Skeletal muscle cell (primary cell): ENCODE measurements at regions not wholly inside any gene's neighbourhood (a gene's known extent, or its start where the extent isn't known, plus 50 kb on each side); places are given as distances from the start of the nearest gene placed in this dataset.

Experiments used
- DNase-seq: peaks from one replicate; pipeline ENCODE4 v3.0.0-alpha.2; 2010; ENCODE audit warnings: low read depth
- H3K4me3 ChIP-seq: 2 replicates; pipeline ENCODE4 v1.5.1; 2011; ENCODE audit warnings: low read depth, mild to moderate bottlenecking, control low read depth, low read length, moderate library complexity

- no peak overlapping the region for H3K4me3 ChIP-seq
- DNase-seq = no peak
Measured at GRCh38 chr7:24341691-24342413, 57.9 kb downstream of the NPY start.

GRCh38 chr7:24343614-24344013 is 59.6 kb downstream of the NPY start:
- H3K4me3 ChIP-seq = no peak overlapping the region
- no peak for DNase-seq

- no peak for DNase-seq
Measured at GRCh38 chr7:24346129-24346528, 62.1 kb downstream of the NPY start.

GRCh38 chr7:24346716-24347115 is 62.7 kb downstream of the NPY start:
- DNase-seq = no peak
- no peak overlapping the region for H3K4me3 ChIP-seq

More at GRCh38 chr7:24346129-24346528, 62.1 kb downstream of the NPY start:
- H3K4me3 ChIP-seq = no peak overlapping the region

GRCh38 chr7:24349339-24349738 is 65.3 kb downstream of the NPY start:
- no peak overlapping the region for H3K4me3 ChIP-seq
- DNase-seq = no peak

- H3K4me3 ChIP-seq = no peak overlapping the region
- no peak for DNase-seq
Measured at GRCh38 chr7:24354456-24354855, 70.5 kb downstream of the NPY start.

GRCh38 chr7:24356718-24357386 is 72.9 kb downstream of the NPY start:
- DNase-seq = no peak
- no peak overlapping the region for H3K4me3 ChIP-seq

GRCh38 chr7:24361001-24361400 is 77.0 kb downstream of the NPY start:
- H3K4me3 ChIP-seq = no peak overlapping the region
- DNase-seq = no peak

GRCh38 chr7:24365606-24366005 is 81.6 kb downstream of the NPY start:
- no peak for DNase-seq
- no peak overlapping the region for H3K4me3 ChIP-seq

- H3K4me3 ChIP-seq = no peak overlapping the region
- peak; percentile 25 for DNase-seq
Measured at GRCh38 chr7:24366876-24367275, 82.9 kb downstream of the NPY start.

- DNase-seq = no peak
- H3K4me3 ChIP-seq = no peak overlapping the region
Measured at GRCh38 chr7:24368161-24368560, 84.2 kb downstream of the NPY start.

- H3K4me3 ChIP-seq = no peak overlapping the region
- no peak for DNase-seq
Measured at GRCh38 chr7:24370541-24370940, 86.6 kb downstream of the NPY start.

GRCh38 chr7:24372961-24373955 is 89.3 kb downstream of the NPY start:
- DNase-seq = no peak
- no peak overlapping the region for H3K4me3 ChIP-seq

GRCh38 chr7:24378871-24379616 is 95.1 kb downstream of the NPY start:
- no peak overlapping the region for H3K4me3 ChIP-seq

GRCh38 chr7:24381894-24382505 is 98.0 kb downstream of the NPY start:
- DNase-seq = no peak
- H3K4me3 ChIP-seq = no peak overlapping the region

More at GRCh38 chr7:24378871-24379616, 95.1 kb downstream of the NPY start:
- peak; percentile 36 for DNase-seq

GRCh38 chr7:24383055-24383454 is 99.1 kb downstream of the NPY start:
- DNase-seq = no peak

GRCh38 chr7:24384362-24385030 is 100.5 kb downstream of the NPY start:
- H3K4me3 ChIP-seq = no peak overlapping the region
- no peak for DNase-seq

More at GRCh38 chr7:24383055-24383454, 99.1 kb downstream of the NPY start:
- H3K4me3 ChIP-seq = no peak overlapping the region

- H3K4me3 ChIP-seq = no peak overlapping the region
- DNase-seq = no peak
Measured at GRCh38 chr7:24388212-24388611, 104.2 kb downstream of the NPY start.
